NCI-H128 (cell line): ENCODE measurements at regions not wholly inside any gene's neighbourhood (a gene's known extent, or its start where the extent isn't known, plus 50 kb on each side); places are given as distances from the start of the nearest gene placed in this dataset.
A peak's percentile ranks its signal among the peaks of the same experiment; 100 is the strongest.

ENCODE experiments used
- DNase-seq: peaks from one replicate; lab custom pipeline; 2025; ENCODE audit not compliant: unreplicated experiment; lab: John Stamatoyannopoulos, UW

- no peak for DNase-seq
These were observed 51.5 kb downstream of the IRAG1 start for GRCh38 chr11:10641912-10642697.

GRCh38 chr11:10641177-10641911, 52.2 kb downstream of the IRAG1 start:
- no peak for DNase-seq

GRCh38 chr11:10640308-10640707, 53.2 kb downstream of the IRAG1 start:
- no peak for DNase-seq

- DNase-seq, result no peak
These were observed 54.2 kb downstream of the IRAG1 start for GRCh38 chr11:10639350-10639749.

GRCh38 chr11:10638316-10638925, 55.1 kb downstream of the IRAG1 start:
- no peak for DNase-seq

- DNase-seq, result no peak
These were observed 55.8 kb downstream of the IRAG1 start for GRCh38 chr11:10637731-10638151.

- DNase-seq, result no peak
These were observed 59.1 kb downstream of the IRAG1 start for GRCh38 chr11:10634407-10634806.

- DNase-seq, result no peak
These were observed 60.3 kb downstream of the IRAG1 start for GRCh38 chr11:10633261-10633660.

GRCh38 chr11:10632483-10632882, 61.1 kb downstream of the IRAG1 start:
- DNase-seq, result no peak

- DNase-seq, result no peak
These were observed 61.8 kb downstream of the IRAG1 start for GRCh38 chr11:10631761-10632160.

GRCh38 chr11:10629411-10630002, 61.0 kb upstream of the LYVE1 start:
- DNase-seq, result no peak

- DNase-seq, result no peak
These were observed 60.2 kb upstream of the LYVE1 start for GRCh38 chr11:10628508-10629236.

GRCh38 chr11:10627816-10628215, 59.4 kb upstream of the LYVE1 start:
- no peak for DNase-seq

GRCh38 chr11:10627291-10627690, 58.8 kb upstream of the LYVE1 start:
- no peak for DNase-seq

- DNase-seq, result no peak
These were observed 57.5 kb upstream of the LYVE1 start for GRCh38 chr11:10625982-10626311.

GRCh38 chr11:10625281-10625981, 57.0 kb upstream of the LYVE1 start:
- DNase-seq, result no peak

GRCh38 chr11:10623797-10624761, 55.6 kb upstream of the LYVE1 start:
- DNase-seq, result peak; percentile 8

- no peak for DNase-seq
These were observed 54.7 kb upstream of the LYVE1 start for GRCh38 chr11:10622957-10623791.
